H1 (cell line): ENCODE measurements at regions not wholly inside any gene's neighbourhood (a gene's known extent, or its start where the extent isn't known, plus 50 kb on each side); places are given as distances from the start of the nearest gene placed in this dataset.

Source experiments
- BRCA1 ChIP-seq: IDR thresholded peaks from 2 replicates; pipeline ENCODE4 v1.6.1; 2012; ENCODE audit warnings: low read depth, low read length, improper control_type of control experiment
- CREB1 ChIP-seq: IDR thresholded peaks from 2 replicates; pipeline ENCODE4 v1.6.1; 2012; ENCODE audit warnings: inconsistent platforms
- CTBP2 ChIP-seq: IDR thresholded peaks from 2 replicates; pipeline ENCODE4 v1.7.0; 2011; ENCODE audit warnings: borderline replicate concordance, mild to moderate bottlenecking, moderate library complexity, mixed read lengths, low read length; ENCODE audit not compliant: insufficient read depth, insufficient read length
- EP300 ChIP-seq, 2 experiments: IDR thresholded peaks; 1 replicate in 1 of 2; 2 replicates in 1 of 2; pipeline ENCODE4 v1.6.1; 2011 to 2012; ENCODE audit warnings: low read depth in 2 of 2, low read length in 2 of 2, mild to moderate bottlenecking in 2 of 2, borderline replicate concordance in 1 of 2, inconsistent platforms in 1 of 2, moderate library complexity in 1 of 2
- POLR2A ChIP-seq, 2 experiments: IDR thresholded peaks; 1 replicate in 1 of 2; 2 replicates in 1 of 2; pipeline ENCODE4 v1.6.1; 2011; ENCODE audit warnings: low read depth in 2 of 2, low read length in 2 of 2, mild to moderate bottlenecking in 2 of 2; ENCODE audit errors: control extremely low read depth in 1 of 2
- TCF12 ChIP-seq: IDR thresholded peaks from 2 replicates; pipeline ENCODE4 v1.6.1; 2011; ENCODE audit warnings: low read depth, mild to moderate bottlenecking, low read length
- YY1 ChIP-seq: IDR thresholded peaks from 2 replicates; pipeline ENCODE4 v1.6.1; 2011; ENCODE audit warnings: low read depth, mild to moderate bottlenecking, low read length
- TF ChIP-seq, protein P1 (sequence below), 3 experiments: IDR thresholded peaks; 1 replicate in 2 of 3; 2 replicates in 1 of 3; pipeline versions ENCODE4 v1.5.1 to v1.6.1; 2011; ENCODE audit warnings: low read length in 3 of 3, mild to moderate bottlenecking in 3 of 3, inconsistent platforms in 2 of 3, low read depth in 1 of 3, moderate library complexity in 1 of 3; ENCODE audit not compliant: insufficient read depth in 1 of 3; ENCODE audit errors: control extremely low read depth in 1 of 3
- TF ChIP-seq, protein P2 (sequence below): fragments of 300-600 bp; sonication (generic); IDR thresholded peaks from 2 replicates; pipeline ENCODE4 v1.7.1; 2012; ENCODE audit warnings: low read length, moderate library complexity, mild to moderate bottlenecking, inconsistent platforms; ENCODE audit not compliant: insufficient replicate concordance
- TF ChIP-seq, protein P3 (sequence below): IDR thresholded peaks from 2 replicates; pipeline ENCODE4 v1.6.1; 2012; ENCODE audit warnings: inconsistent platforms
- TF ChIP-seq, protein P4 (sequence below): IDR thresholded peaks from 2 replicates; pipeline ENCODE4 v1.6.1; 2011; ENCODE audit warnings: low read length, improper control_type of control experiment

DNA sequence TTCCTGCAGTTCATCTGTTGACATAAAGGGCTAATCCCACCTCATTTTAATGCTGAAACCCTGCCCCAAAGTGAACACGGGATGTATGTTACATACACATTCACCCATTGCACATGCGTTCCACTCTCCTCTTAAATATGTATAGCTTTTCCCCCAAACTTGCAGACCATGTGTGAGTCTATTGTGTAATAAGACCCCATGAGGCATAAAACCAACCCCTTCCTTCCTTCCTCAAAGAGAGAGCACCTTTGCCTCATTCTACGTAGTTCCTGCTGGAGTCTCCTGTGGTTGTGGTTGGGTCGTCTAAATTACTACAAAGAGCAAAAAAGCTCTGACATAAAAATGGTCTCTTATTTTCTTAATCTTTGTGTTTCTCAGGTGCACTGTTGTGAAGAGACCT, 345.7 kb upstream of the KLF6 start:
- TF ChIP-seq, protein P1, sequence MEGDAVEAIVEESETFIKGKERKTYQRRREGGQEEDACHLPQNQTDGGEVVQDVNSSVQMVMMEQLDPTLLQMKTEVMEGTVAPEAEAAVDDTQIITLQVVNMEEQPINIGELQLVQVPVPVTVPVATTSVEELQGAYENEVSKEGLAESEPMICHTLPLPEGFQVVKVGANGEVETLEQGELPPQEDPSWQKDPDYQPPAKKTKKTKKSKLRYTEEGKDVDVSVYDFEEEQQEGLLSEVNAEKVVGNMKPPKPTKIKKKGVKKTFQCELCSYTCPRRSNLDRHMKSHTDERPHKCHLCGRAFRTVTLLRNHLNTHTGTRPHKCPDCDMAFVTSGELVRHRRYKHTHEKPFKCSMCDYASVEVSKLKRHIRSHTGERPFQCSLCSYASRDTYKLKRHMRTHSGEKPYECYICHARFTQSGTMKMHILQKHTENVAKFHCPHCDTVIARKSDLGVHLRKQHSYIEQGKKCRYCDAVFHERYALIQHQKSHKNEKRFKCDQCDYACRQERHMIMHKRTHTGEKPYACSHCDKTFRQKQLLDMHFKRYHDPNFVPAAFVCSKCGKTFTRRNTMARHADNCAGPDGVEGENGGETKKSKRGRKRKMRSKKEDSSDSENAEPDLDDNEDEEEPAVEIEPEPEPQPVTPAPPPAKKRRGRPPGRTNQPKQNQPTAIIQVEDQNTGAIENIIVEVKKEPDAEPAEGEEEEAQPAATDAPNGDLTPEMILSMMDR (IDR thresholded peaks at IDR 0.05; ENCODE audit: control extremely low read depth in 1 of 3, insufficient read depth in 1 of 3, low read depth in 1 of 3, low read length in 3 of 3): no peak
- TF ChIP-seq CTBP2 (no peak), POLR2A (IDR thresholded peaks at IDR 0.05; ENCODE audit: control extremely low read depth in 1 of 2, low read depth in 2 of 2, low read length in 2 of 2) (no peak), TCF12 (no peak), YY1 (no peak), BRCA1 (no peak), EP300 (IDR thresholded peaks at IDR 0.05; ENCODE audit: borderline replicate concordance in 1 of 2, low read depth in 2 of 2, low read length in 2 of 2) (no peak), CREB1 (no peak)
- TF ChIP-seq, protein P2, sequence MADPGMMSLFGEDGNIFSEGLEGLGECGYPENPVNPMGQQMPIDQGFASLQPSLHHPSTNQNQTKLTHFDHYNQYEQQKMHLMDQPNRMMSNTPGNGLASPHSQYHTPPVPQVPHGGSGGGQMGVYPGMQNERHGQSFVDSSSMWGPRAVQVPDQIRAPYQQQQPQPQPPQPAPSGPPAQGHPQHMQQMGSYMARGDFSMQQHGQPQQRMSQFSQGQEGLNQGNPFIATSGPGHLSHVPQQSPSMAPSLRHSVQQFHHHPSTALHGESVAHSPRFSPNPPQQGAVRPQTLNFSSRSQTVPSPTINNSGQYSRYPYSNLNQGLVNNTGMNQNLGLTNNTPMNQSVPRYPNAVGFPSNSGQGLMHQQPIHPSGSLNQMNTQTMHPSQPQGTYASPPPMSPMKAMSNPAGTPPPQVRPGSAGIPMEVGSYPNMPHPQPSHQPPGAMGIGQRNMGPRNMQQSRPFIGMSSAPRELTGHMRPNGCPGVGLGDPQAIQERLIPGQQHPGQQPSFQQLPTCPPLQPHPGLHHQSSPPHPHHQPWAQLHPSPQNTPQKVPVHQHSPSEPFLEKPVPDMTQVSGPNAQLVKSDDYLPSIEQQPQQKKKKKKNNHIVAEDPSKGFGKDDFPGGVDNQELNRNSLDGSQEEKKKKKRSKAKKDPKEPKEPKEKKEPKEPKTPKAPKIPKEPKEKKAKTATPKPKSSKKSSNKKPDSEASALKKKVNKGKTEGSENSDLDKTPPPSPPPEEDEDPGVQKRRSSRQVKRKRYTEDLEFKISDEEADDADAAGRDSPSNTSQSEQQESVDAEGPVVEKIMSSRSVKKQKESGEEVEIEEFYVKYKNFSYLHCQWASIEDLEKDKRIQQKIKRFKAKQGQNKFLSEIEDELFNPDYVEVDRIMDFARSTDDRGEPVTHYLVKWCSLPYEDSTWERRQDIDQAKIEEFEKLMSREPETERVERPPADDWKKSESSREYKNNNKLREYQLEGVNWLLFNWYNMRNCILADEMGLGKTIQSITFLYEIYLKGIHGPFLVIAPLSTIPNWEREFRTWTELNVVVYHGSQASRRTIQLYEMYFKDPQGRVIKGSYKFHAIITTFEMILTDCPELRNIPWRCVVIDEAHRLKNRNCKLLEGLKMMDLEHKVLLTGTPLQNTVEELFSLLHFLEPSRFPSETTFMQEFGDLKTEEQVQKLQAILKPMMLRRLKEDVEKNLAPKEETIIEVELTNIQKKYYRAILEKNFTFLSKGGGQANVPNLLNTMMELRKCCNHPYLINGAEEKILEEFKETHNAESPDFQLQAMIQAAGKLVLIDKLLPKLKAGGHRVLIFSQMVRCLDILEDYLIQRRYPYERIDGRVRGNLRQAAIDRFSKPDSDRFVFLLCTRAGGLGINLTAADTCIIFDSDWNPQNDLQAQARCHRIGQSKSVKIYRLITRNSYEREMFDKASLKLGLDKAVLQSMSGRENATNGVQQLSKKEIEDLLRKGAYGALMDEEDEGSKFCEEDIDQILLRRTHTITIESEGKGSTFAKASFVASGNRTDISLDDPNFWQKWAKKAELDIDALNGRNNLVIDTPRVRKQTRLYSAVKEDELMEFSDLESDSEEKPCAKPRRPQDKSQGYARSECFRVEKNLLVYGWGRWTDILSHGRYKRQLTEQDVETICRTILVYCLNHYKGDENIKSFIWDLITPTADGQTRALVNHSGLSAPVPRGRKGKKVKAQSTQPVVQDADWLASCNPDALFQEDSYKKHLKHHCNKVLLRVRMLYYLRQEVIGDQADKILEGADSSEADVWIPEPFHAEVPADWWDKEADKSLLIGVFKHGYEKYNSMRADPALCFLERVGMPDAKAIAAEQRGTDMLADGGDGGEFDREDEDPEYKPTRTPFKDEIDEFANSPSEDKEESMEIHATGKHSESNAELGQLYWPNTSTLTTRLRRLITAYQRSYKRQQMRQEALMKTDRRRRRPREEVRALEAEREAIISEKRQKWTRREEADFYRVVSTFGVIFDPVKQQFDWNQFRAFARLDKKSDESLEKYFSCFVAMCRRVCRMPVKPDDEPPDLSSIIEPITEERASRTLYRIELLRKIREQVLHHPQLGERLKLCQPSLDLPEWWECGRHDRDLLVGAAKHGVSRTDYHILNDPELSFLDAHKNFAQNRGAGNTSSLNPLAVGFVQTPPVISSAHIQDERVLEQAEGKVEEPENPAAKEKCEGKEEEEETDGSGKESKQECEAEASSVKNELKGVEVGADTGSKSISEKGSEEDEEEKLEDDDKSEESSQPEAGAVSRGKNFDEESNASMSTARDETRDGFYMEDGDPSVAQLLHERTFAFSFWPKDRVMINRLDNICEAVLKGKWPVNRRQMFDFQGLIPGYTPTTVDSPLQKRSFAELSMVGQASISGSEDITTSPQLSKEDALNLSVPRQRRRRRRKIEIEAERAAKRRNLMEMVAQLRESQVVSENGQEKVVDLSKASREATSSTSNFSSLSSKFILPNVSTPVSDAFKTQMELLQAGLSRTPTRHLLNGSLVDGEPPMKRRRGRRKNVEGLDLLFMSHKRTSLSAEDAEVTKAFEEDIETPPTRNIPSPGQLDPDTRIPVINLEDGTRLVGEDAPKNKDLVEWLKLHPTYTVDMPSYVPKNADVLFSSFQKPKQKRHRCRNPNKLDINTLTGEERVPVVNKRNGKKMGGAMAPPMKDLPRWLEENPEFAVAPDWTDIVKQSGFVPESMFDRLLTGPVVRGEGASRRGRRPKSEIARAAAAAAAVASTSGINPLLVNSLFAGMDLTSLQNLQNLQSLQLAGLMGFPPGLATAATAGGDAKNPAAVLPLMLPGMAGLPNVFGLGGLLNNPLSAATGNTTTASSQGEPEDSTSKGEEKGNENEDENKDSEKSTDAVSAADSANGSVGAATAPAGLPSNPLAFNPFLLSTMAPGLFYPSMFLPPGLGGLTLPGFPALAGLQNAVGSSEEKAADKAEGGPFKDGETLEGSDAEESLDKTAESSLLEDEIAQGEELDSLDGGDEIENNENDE: no peak
- TF ChIP-seq, protein P3, sequence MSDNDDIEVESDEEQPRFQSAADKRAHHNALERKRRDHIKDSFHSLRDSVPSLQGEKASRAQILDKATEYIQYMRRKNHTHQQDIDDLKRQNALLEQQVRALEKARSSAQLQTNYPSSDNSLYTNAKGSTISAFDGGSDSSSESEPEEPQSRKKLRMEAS: no peak
- TF ChIP-seq, protein P4, sequence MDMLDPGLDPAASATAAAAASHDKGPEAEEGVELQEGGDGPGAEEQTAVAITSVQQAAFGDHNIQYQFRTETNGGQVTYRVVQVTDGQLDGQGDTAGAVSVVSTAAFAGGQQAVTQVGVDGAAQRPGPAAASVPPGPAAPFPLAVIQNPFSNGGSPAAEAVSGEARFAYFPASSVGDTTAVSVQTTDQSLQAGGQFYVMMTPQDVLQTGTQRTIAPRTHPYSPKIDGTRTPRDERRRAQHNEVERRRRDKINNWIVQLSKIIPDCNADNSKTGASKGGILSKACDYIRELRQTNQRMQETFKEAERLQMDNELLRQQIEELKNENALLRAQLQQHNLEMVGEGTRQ: no peak
